NCI-H524 (cell line): ENCODE measurements at regions not wholly inside any gene's neighbourhood (a gene's known extent, or its start where the extent isn't known, plus 50 kb on each side); places are given as distances from the start of the nearest gene placed in this dataset.

Source experiments
- DNase-seq, 2 experiments: peaks; one replicate each; lab custom pipeline; 2025; lab: John Stamatoyannopoulos, UW

- no peak for DNase-seq
Observed at GRCh38 chr16:5533321-5533888, 435.8 kb upstream of the EEF2KMT start.

- DNase-seq: no peak
Observed at GRCh38 chr16:5527817-5528216, 430.2 kb upstream of the EEF2KMT start.

DNA sequence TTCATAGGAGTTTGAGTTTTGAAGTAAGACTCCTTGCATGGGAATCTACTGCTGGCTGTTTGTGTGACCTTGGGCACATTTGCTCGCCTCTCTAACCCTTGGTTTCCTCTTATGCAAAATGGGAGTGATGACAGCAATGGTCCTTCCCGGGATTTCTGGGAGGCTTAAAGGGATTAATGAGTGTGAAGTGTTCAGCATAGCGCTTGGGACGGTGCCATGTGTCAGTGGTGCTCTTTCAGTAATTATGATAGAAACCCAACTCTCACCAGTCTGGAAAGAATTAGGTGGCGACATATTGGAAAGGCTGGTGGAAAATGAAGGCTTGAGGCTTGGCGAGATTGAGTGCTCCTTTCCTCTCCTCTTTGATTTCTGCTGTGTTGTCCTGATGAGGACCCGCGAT lies 429.2 kb upstream of the EEF2KMT start:
- no peak for DNase-seq

- DNase-seq: no peak
Observed at GRCh38 chr16:5523829-5524228, 426.2 kb upstream of the EEF2KMT start.

- DNase-seq: no peak
Observed at GRCh38 chr16:5516115-5516514, 418.5 kb upstream of the EEF2KMT start.

GRCh38 chr16:5512014-5512413 lies 414.4 kb upstream of the EEF2KMT start:
- DNase-seq: no peak

GRCh38 chr16:5510819-5511370 lies 413.3 kb upstream of the EEF2KMT start:
- no peak for DNase-seq

- no peak for DNase-seq
Observed at GRCh38 chr16:5509794-5510193, 412.2 kb upstream of the EEF2KMT start.

GRCh38 chr16:5509336-5509735 lies 411.7 kb upstream of the EEF2KMT start:
- DNase-seq: no peak

DNA sequence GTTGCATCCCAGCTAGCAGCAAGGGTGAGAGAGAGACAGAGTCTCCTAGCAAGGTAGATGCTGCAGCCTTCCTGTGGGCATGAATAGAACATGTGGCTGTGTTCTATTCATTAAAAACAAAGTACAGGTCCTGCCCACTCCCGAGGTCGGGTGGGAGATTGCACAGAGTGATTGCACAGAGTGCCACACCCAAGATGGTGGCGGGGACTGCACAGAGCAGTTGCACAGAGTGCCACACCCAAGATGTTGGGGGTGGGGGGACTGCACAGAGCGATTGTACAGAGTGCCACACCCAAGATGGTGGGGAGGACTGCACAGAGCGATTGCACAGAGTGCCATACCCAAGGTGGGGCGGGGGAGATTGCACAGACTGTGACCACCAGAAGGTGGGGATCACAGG lies 410.8 kb upstream of the EEF2KMT start:
- DNase-seq: no peak

GRCh38 chr16:5506021-5506420 lies 408.4 kb upstream of the EEF2KMT start:
- DNase-seq: no peak

GRCh38 chr16:5505091-5505887 lies 407.7 kb upstream of the EEF2KMT start:
- DNase-seq: no peak

DNA sequence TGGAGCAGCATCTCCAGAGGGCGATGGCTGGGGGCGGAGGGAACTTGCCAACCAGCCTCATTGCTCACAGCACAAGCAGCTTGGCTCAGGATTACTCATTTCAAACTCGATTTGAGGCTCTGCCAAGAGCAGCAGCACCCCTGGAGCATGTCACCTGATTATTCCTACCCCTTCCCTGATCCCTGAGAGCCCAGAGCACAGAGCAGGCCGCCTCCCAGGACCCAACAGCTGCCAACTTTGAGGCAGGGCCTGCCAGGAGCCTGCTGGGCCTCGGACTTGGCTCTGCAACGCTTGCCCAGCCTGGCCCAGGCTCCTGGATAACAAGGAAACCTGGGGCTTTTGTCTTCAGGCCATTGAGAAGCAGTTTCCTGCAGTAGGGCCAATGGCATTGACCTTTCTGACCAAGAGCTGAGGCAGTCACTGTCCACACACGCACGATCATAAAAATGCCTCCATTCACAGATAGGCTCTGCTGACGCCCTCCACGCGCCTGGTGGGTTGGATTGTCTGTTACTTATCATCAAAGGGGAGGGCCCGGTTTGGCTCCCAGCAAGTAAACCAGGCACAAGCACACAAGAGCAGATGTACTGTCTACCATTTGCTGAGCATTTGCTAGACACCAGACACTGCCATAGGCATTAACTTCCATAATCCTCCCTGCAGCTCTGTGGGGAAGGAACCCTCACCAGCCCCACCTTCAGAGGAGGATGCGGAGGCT lies 406.6 kb upstream of the EEF2KMT start:
- DNase-seq: no peak

GRCh38 chr16:5502944-5503343 lies 405.3 kb upstream of the EEF2KMT start:
- DNase-seq: no peak

DNA sequence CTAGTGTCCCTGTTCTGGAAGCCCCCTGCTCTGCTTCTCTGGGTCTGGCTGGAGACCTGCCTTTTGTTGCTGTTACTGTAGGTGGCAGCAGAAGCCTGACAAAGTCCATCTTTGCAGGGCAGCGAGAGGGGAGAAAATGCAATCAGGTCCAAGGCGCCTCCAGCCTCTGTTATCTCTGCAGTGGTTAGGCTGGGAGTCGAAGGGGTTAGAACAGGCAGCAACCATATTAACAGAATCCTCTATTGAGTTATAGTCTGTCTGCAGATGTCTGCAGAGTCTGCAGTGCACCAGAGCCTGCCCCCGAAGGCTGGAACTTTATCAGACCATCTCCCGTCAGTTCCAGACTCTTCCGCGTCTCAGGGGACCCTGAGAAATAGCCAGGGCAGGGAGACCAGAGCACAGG lies 404.9 kb upstream of the EEF2KMT start:
- no peak for DNase-seq

GRCh38 chr16:5500526-5500925 lies 402.9 kb upstream of the EEF2KMT start:
- DNase-seq: no peak

DNA sequence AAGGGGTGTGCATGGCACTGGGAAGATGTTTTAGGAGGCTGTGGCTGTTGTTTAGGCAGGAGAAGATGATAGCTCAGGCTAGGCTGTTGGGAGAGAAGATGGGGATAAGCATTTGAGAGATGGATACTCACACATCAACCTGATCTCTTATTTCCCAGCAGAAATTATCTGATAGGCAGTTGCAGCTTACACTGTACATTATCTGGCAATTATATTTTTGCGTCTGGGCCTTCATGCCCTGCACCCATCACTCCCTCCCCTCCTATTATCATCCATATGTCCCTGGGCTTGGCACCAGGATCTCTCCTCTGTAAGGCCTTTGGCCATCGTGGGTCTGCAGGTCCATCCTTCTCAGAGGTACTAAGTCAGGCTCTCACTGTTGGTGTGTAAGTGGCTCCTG lies 401.0 kb upstream of the EEF2KMT start:
- DNase-seq: no peak

DNA sequence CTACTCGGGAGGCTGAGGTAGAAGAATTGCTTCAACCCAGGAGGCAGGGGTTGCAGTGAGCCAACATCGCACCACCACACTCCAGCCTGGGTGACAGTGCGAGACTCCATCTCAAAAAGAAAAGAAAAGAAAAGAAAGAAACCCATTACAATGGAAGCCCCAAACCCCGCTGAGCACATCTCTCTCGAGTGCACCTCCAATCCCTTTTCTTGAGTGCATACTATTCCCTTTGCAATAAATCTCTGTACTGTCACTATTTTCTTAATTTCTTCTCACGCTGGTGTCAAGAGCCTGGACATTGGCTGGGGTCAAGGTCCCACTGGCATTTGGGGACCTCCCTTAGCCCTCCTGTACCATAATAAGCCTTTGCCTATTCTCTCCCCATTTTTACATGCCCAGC lies 398.4 kb upstream of the EEF2KMT start:
- DNase-seq: no peak

DNA sequence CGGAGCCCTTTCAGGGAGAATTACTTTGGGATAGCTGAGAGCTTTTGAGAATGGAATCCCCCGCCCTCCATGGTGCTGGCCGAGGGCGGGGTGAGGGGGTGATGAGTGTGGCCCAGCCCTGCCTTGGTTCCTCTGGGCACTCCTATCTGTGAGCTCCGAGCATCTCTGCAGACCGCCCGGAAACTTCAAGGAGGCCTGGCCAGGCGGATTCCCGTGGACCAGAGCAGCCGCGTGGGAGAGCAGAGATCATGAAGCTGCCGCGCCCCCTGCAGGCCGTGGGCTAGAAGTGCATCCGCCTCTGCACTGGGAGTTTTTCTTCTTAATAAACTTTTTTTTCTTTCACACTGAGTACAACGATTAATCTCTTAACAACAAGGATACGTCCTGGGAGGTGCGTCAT lies 392.9 kb upstream of the EEF2KMT start:
- DNase-seq: peak; percentile 8 to 17

DNA sequence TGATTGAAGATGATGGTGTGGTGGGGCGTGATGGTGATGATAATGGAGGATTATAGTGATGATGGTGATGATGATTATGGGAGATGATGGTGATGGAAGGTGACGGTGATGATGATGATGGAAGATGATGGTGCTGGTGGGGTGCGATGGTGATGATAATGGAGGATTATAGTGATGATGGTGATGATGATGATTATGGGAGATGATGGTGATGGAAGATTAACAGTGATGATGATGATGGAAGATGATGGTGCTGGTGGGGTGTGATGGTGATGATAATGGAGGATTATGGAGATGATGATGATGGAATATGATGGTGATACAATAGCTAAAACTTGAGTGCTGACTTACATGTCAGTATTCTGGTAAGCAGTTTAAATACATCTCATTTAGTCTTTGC lies 391.0 kb upstream of the EEF2KMT start:
- no peak for DNase-seq

DNA sequence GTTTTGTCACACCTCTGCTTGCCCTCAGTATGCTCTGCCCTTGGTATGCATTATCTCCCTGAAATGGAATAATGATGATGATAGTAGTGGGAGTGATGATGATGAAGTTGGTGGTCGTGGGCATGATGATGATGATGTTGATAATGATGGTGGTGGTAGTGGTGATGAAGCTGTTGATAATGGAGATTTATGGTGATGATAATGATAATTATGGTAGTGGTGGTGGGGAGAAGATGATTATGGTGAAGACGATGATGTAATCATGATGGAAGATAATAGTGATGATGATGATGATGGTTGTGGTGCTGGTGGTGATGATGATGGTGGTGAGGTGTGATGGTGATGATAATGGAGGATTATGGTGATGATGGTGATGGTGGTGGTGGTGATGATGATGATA lies 390.1 kb upstream of the EEF2KMT start:
- DNase-seq: no peak

- DNase-seq: no peak
Observed at GRCh38 chr16:5482256-5482655, 384.7 kb upstream of the EEF2KMT start.
